ENCODE measurements at regions not wholly inside any gene's neighbourhood (a gene's known extent, or its start where the extent isn't known, plus 50 kb on each side); places are given as distances from the start of the nearest gene placed in this dataset.
A peak's percentile ranks its signal among the peaks of the same experiment; 100 is the strongest.

GRCh38 chr14:53549956-53550355, 396.8 kb upstream of the DDHD1 start:
- TF ChIP-seq, protein P1, sequence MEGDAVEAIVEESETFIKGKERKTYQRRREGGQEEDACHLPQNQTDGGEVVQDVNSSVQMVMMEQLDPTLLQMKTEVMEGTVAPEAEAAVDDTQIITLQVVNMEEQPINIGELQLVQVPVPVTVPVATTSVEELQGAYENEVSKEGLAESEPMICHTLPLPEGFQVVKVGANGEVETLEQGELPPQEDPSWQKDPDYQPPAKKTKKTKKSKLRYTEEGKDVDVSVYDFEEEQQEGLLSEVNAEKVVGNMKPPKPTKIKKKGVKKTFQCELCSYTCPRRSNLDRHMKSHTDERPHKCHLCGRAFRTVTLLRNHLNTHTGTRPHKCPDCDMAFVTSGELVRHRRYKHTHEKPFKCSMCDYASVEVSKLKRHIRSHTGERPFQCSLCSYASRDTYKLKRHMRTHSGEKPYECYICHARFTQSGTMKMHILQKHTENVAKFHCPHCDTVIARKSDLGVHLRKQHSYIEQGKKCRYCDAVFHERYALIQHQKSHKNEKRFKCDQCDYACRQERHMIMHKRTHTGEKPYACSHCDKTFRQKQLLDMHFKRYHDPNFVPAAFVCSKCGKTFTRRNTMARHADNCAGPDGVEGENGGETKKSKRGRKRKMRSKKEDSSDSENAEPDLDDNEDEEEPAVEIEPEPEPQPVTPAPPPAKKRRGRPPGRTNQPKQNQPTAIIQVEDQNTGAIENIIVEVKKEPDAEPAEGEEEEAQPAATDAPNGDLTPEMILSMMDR (IDR thresholded peaks at IDR 0.05): no peak
- no peaks in the 10 kb centered on the region for H3K36me3 ChIP-seq
- ATAC-seq (no peak), DNase-seq (no peak)
- H3K9me3 ChIP-seq: no peaks in the 10 kb centered on the region
- no peaks in the 10 kb centered on the region for H3K27me3 ChIP-seq
- no peak overlapping the region for H3K27ac ChIP-seq
- H3K4me1 ChIP-seq: no peaks in the 10 kb centered on the region
- intact Hi-C loops (cut with DNase I): loop anchor here in 1 of 2 donors (10.0 kb wide), 1 partner anchor 625 kb away; no protein-coding TSS in a partner anchor
- H3K4me3 ChIP-seq: no peak overlapping the region

DNA sequence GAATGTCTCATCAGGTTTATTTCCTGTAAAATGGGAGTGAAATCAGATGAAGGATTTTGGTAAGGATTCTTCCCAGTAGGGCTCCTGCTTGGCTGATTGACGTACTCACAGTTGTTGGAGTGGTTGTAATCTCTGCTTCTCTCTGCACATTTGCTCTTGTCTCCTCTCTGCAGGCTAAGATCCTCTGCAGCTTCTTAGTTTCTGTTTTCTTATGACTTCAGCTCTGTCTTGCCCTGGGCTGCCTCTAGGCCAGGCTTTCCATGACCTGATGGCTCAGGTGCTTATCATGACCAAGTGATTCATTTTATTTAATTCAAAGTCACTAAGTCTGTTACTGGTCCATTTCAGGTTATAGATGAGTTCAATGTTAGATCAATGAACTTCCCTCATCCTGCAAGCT, 394.5 kb upstream of the DDHD1 start:
- intact Hi-C loops (cut with DNase I): loop anchor here in 1 of 2 donors (10.0 kb wide), 1 partner anchor 627 kb away; no protein-coding TSS in a partner anchor
- no peaks in the 10 kb centered on the region for H3K36me3 ChIP-seq
- H3K27me3 ChIP-seq: no peaks in the 10 kb centered on the region
- H3K27ac ChIP-seq: no peak overlapping the region
- no peak overlapping the region for H3K4me3 ChIP-seq
- no peaks in the 10 kb centered on the region for H3K9me3 ChIP-seq
- H3K4me1 ChIP-seq: peaks cover 3% of the 10 kb centered on the region in 2 donors
- ATAC-seq (no peak), DNase-seq (no peak)
- TF ChIP-seq, protein P1 (IDR thresholded peaks at IDR 0.05): no peak

GRCh38 chr14:53545217-53545616, 392.1 kb upstream of the DDHD1 start:
- ATAC-seq (no peak), DNase-seq (no peak)
- H3K27ac ChIP-seq: no peak overlapping the region
- H3K9me3 ChIP-seq: no peaks in the 10 kb centered on the region
- H3K27me3 ChIP-seq: no peaks in the 10 kb centered on the region
- TF ChIP-seq, protein P1 (IDR thresholded peaks at IDR 0.05): no peak
- no peaks in the 10 kb centered on the region for H3K36me3 ChIP-seq
- intact Hi-C loops (cut with DNase I): loop anchor here in 1 of 2 donors (10.0 kb wide), 1 partner anchor 630 kb away; no protein-coding TSS in a partner anchor
- no peak overlapping the region for H3K4me3 ChIP-seq
- peaks cover 4% of the 10 kb centered on the region in 2 donors for H3K4me1 ChIP-seq

DNA sequence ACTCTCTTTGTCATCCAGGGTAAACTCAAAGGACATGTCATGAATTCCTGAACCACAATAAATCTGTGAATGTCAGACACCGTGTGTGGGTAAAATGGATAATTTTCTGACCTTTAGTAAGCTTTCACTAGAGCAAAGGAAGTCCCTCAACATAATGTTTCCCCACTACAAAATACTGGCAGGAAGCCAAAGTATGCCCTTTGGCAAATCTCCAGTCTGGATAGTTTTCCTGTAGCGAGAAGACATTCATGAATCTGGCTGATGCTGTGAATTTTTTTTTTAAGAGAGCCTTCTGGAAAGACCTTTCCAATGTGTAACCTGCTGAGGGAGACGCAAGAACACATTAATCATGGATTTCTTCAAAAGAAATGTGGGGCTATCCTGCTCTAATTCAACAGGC, 389.6 kb upstream of the DDHD1 start:
- no peak overlapping the region for H3K27ac ChIP-seq
- TF ChIP-seq, protein P1 (IDR thresholded peaks at IDR 0.05): no peak

GRCh38 chr14:53541411-53541810, 388.3 kb upstream of the DDHD1 start:
- Histone ChIP-seq H3K4me3 (no peak overlapping the region), H3K27ac (no peak overlapping the region), H3K27me3 (no peaks in the 10 kb centered on the region), H3K36me3 (no peaks in the 10 kb centered on the region), H3K9me3 (no peaks in the 10 kb centered on the region), H3K4me1 (peaks cover 4% of the 10 kb centered on the region in 2 donors)
- ATAC-seq (no peak), DNase-seq (no peak)
- TF ChIP-seq, protein P1 (IDR thresholded peaks at IDR 0.05): no peak
- intact Hi-C loops (cut with DNase I): loop anchor here in 1 of 2 donors (10.0 kb wide), 1 partner anchor 633 kb away; no protein-coding TSS in a partner anchor

More for the DNA sequence above, 389.6 kb upstream of the DDHD1 start:
- Histone ChIP-seq H3K36me3 (no peaks in the 10 kb centered on the region), H3K27me3 (no peaks in the 10 kb centered on the region), H3K4me1 (peaks cover 4% of the 10 kb centered on the region in 2 donors), H3K9me3 (no peaks in the 10 kb centered on the region), H3K4me3 (no peak overlapping the region)
- ATAC-seq: no peak
- intact Hi-C loops (cut with DNase I): loop anchor here in 1 of 2 donors (10.0 kb wide), 1 partner anchor 632 kb away; no protein-coding TSS in a partner anchor
- DNase-seq: peak in 1 of 4 donors; percentile 53

All from left lung (tissue), 4 donors.